PFSK-1 (cell line): ENCODE measurements at regions not wholly inside any gene's neighbourhood (a gene's known extent, or its start where the extent isn't known, plus 50 kb on each side); places are given as distances from the start of the nearest gene placed in this dataset.

Experiments used
- FOXP2 ChIP-seq: optimal IDR thresholded peaks from 2 replicates; pipeline ENCODE3; 2011; ENCODE audit warnings: borderline replicate concordance, control low read depth, inconsistent platforms; ENCODE audit not compliant: insufficient read depth; ENCODE audit errors: extremely low read length, extremely low read depth
- POLR2AphosphoS5 ChIP-seq: IDR thresholded peaks from 2 replicates; pipeline ENCODE4 v1.6.1; 2012; ENCODE audit warnings: low read depth, mild to moderate bottlenecking, control low read depth, low read length, moderate library complexity
- SIN3A ChIP-seq: IDR thresholded peaks from 2 replicates; pipeline ENCODE4 v1.6.1; 2012; ENCODE audit warnings: mild to moderate bottlenecking, low read length, moderate library complexity, borderline replicate concordance; ENCODE audit not compliant: insufficient read depth
- TAF1 ChIP-seq: IDR thresholded peaks from 2 replicates; pipeline ENCODE4 v1.6.1; 2012; ENCODE audit warnings: low read length, control low read depth, borderline replicate concordance; ENCODE audit not compliant: insufficient read depth
- TF ChIP-seq, protein P1 (sequence below), 2 experiments: IDR thresholded peaks; 2 replicates each; pipeline versions ENCODE4 v1.6.1 to v1.8.0; 2011 to 2012; ENCODE audit warnings: low read depth in 2 of 2, low read length in 2 of 2, control low read depth in 1 of 2, inconsistent platforms in 1 of 2, mild to moderate bottlenecking in 1 of 2, moderate library complexity in 1 of 2; ENCODE audit not compliant: insufficient read depth in 1 of 2

DNA sequence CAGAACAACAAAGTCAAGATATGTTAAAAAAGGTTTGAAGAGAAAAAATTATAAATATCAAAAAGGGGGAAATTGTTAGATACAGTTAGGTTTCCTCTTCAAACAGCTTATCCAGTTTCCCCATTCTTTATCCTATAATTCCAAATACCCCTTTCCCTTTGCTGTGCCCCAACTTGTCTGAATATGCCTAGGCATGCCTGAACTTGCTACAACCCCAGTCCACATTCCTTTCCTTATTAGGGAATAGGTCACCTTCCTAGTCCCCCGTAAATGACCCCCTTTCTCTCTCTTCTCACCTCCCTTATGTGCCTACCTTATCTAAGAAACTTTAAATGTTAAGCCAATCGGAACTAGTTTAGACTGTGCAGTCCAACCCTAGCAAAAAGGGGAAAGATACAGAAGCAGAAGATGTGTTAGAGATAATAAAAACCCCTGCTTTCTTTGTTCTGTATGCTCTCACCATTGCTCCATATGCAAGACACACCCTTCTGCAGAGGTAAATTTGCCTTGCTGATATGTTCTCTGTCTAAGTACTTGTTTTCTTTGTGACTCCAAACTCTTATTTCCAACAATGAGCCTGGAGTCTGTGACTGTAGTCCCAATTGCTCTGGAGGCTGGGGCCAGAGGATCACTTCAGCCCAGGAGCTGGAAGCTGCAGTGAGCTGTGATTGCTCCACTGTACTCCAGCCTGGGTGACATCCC lies 810.1 kb downstream of the PLA2G4A start:
- TF ChIP-seq POLR2AphosphoS5 (no peak), TAF1 (no peak), FOXP2 (no peak), SIN3A (no peak)
- TF ChIP-seq, protein P1, sequence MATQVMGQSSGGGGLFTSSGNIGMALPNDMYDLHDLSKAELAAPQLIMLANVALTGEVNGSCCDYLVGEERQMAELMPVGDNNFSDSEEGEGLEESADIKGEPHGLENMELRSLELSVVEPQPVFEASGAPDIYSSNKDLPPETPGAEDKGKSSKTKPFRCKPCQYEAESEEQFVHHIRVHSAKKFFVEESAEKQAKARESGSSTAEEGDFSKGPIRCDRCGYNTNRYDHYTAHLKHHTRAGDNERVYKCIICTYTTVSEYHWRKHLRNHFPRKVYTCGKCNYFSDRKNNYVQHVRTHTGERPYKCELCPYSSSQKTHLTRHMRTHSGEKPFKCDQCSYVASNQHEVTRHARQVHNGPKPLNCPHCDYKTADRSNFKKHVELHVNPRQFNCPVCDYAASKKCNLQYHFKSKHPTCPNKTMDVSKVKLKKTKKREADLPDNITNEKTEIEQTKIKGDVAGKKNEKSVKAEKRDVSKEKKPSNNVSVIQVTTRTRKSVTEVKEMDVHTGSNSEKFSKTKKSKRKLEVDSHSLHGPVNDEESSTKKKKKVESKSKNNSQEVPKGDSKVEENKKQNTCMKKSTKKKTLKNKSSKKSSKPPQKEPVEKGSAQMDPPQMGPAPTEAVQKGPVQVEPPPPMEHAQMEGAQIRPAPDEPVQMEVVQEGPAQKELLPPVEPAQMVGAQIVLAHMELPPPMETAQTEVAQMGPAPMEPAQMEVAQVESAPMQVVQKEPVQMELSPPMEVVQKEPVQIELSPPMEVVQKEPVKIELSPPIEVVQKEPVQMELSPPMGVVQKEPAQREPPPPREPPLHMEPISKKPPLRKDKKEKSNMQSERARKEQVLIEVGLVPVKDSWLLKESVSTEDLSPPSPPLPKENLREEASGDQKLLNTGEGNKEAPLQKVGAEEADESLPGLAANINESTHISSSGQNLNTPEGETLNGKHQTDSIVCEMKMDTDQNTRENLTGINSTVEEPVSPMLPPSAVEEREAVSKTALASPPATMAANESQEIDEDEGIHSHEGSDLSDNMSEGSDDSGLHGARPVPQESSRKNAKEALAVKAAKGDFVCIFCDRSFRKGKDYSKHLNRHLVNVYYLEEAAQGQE (IDR thresholded peaks at IDR 0.05; ENCODE audit: insufficient read depth in 1 of 2, low read depth in 2 of 2, low read length in 2 of 2), result no peak

DNA sequence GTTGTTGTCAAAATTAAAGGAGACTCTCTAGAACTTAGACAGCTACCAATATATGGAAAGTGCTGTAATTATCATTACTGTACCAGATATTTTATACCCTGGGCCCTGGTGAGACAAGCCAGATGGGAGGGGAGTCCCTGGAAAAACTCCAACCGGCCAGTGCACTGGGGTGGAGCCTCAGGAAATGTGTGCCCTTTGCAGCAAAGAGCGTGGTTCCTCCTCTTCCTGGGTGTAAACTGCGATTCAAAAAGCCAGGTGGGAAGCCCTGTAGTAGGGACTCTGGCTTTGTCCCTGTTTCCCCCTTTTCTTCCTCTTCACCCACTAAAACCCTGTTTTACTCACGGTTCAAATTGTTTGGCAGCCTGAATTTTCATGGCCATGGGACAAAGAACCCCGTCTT lies 812.3 kb downstream of the PLA2G4A start:
- TF ChIP-seq SIN3A, result no peak
- TF ChIP-seq, protein P1 (IDR thresholded peaks at IDR 0.05; ENCODE audit: insufficient read depth in 1 of 2, low read depth in 2 of 2, low read length in 2 of 2), result no peak

DNA sequence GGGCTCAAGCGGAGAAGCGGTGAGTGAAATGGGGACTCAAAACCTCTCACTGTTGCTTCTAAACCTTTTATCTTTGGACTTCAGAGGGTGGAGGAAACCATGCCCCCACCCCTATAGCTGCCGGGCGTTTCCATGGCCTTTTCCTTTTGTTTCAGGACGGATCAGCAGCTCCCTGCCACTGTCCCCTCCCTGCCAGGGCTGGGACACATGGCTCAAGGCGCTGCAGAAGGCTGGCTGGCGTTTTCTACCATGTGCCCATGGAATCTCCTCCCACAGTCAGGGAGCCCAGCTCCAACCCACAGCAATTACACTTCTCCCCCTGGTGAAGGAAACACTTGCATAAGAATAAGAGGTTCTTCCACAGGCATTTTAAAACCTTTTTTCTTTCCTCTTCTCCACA lies 812.7 kb downstream of the PLA2G4A start:
- TF ChIP-seq SIN3A (no peak), TAF1 (no peak)

- TF ChIP-seq TAF1 (no peak), SIN3A (no peak)
These were observed 813.2 kb downstream of the PLA2G4A start for GRCh38 chr1:187641907-187642306.

- TF ChIP-seq TAF1 (no peak), FOXP2 (no peak), SIN3A (no peak), POLR2AphosphoS5 (no peak)
- TF ChIP-seq, protein P1 (IDR thresholded peaks at IDR 0.05; ENCODE audit: insufficient read depth in 1 of 2, low read depth in 2 of 2, low read length in 2 of 2), result no peak
These were observed 816.9 kb downstream of the PLA2G4A start for GRCh38 chr1:187645651-187646050.

DNA sequence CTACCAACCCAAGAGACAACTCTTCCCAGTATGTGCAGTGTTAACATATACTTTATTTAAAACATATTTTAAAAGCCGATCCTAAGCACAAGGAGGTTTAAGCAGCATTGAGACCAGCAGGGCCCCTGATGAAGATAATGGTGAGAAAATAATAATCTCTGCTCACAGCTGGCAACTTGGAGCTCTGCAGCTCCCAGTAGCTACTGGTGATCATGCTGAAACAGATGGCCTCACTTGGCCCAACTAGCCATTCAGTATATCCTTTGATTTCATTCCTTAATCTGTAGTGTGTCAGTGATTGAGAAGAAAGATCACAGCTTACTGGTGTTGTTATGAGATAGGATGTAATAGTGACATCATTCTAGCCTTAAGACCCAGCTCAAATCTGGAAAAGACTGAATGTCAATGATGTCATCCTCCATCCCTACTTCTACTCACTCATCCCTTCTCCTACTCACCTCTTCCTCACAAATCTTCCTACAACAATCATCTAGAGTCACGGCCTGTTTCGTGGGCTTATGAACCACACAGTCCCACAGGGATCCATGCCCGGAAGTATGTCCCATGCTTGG lies 817.9 kb downstream of the PLA2G4A start:
- no peak for TF ChIP-seq POLR2AphosphoS5
- TF ChIP-seq SIN3A, result no peak
- TF ChIP-seq TAF1, result no peak

DNA sequence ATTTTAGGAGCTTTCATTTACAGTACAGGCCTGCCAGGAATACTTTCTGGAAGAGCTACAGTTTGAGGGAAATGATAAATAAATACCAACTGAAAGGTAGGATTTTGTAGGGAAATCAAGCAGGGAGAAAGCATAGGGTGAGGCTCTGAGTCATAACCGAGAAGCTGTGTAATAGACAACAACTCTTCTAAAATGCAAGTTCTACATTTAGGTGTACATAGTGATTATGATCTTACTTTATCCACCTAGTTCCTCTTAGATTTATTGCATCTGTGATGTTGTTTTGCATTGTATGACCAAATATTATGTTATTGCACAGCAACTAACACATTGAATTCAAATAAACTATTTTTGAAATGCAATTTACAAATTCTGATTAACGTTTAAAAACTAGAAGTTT lies 819.3 kb downstream of the PLA2G4A start:
- no peak for TF ChIP-seq TAF1
- TF ChIP-seq, protein P1 (IDR thresholded peaks at IDR 0.05; ENCODE audit: insufficient read depth in 1 of 2, low read depth in 2 of 2, low read length in 2 of 2), result no peak
- TF ChIP-seq POLR2AphosphoS5, result no peak
- TF ChIP-seq SIN3A, result no peak
